HCT116 (cell line): ENCODE measurements at regions not wholly inside any gene's neighbourhood (a gene's known extent, or its start where the extent isn't known, plus 50 kb on each side); places are given as distances from the start of the nearest gene placed in this dataset.

Experiments used
- ATAC-seq: fragments of 200-7000 bp; cut with Tn5 transposase; 2 replicates; pipeline ENCODE4 v1.9.1; 2020; ENCODE audit warnings: mild to moderate bottlenecking, moderate library complexity
- BruUV-seq: library from RNA; stranded (reverse); fragments of 400-500 nt; replicated peaks from 2 replicates; lab custom pipeline; 2021; lab: Mats Ljungman, UMichigan
- CTCF ChIA-PET: fragments of 300-600 bp; sonication (Branson Sonifier 250); formaldehyde crosslinking; loops from one replicate; lab custom pipeline; 2021; ENCODE audit warnings: antibody characterized with exemption; lab: Charles Lee
- POLR2A ChIA-PET: fragments of 300-600, 350-600 bp; sonication (Branson Sonifier 250); formaldehyde crosslinking; loops from one replicate; lab custom pipeline; 2021; ENCODE audit warnings: antibody characterized with exemption; lab: Charles Lee
- RAD21 ChIA-PET, 2 experiments: fragments of 300-600 bp; sonication (Branson Sonifier 250); formaldehyde crosslinking; loops; one replicate each; lab custom pipeline; 2023; ENCODE audit warnings: low total read pairs in 2 of 2; ENCODE audit not compliant: uncharacterized antibody in 2 of 2, unreplicated experiment in 2 of 2, low non-redundant PET in 1 of 2; lab: Charles Lee
- DNase-seq: peaks from one replicate; pipeline ENCODE4 v3.0.0-alpha.2; 2010; ENCODE audit warnings: low read depth, low spot score
- H2AFZ ChIP-seq: fragments of 200-600 bp; shearing (Covaris generic), sonication (generic); 2 replicates; pipeline ENCODE4 v1.6.1; 2017; ENCODE audit warnings: low read depth, mixed run types, mixed read lengths, antibody characterized with exemption, low read length; ENCODE audit not compliant: poor library complexity, severe bottlenecking
- H3K27ac ChIP-seq: 2 replicates; pipeline ENCODE4 v1.5.1; 2012; ENCODE audit warnings: low read depth, low read length
- H3K27me3 ChIP-seq: fragments of 200-600 bp; sonication (generic); 2 replicates; pipeline ENCODE4 v1.6.1; 2016; ENCODE audit warnings: mixed run types, low read length, mixed read lengths; ENCODE audit not compliant: insufficient read depth
- H3K36me3 ChIP-seq, 2 experiments: fragments of 200-500 bp in 1 of 2; fragments of 200-600 bp in 1 of 2; sonication (Bioruptor generic) in 1 of 2; sonication (generic) in 1 of 2; 2 replicates each; pipeline versions ENCODE4 v1.5.1 to v1.6.1; 2014 to 2016; ENCODE audit warnings: low read length in 2 of 2, inconsistent platforms in 1 of 2, mixed read lengths in 1 of 2, mixed run types in 1 of 2; ENCODE audit not compliant: insufficient read depth in 2 of 2, control insufficient read depth in 1 of 2
- H3K4me1 ChIP-seq, 2 experiments: fragments of 200-600 bp in 1 of 2; sonication (generic) in 1 of 2; 2 replicates each; pipeline versions ENCODE4 v1.5.1 to v1.6.1; 2012 to 2017; ENCODE audit warnings: low read length in 2 of 2, inconsistent platforms in 1 of 2, mild to moderate bottlenecking in 1 of 2, mixed read lengths in 1 of 2, mixed run types in 1 of 2, moderate library complexity in 1 of 2; ENCODE audit not compliant: insufficient read depth in 2 of 2, control insufficient read depth in 1 of 2
- H3K4me2 ChIP-seq: fragments of 200-600 bp; sonication (generic); 2 replicates; pipeline ENCODE4 v1.6.1; 2017; ENCODE audit warnings: mixed run types, low read length, mixed read lengths
- H3K4me3 ChIP-seq, 2 experiments: fragments of 200-600 bp in 1 of 2; sonication (generic) in 1 of 2; replicated peaks in 1 of 2; 2 replicates each; pipeline ENCODE4 v1.5.1; 2011 to 2016; ENCODE audit warnings: low read length in 2 of 2, control low read depth in 1 of 2, low read depth in 1 of 2, mild to moderate bottlenecking in 1 of 2, mixed read lengths in 1 of 2, mixed run types in 1 of 2
- H3K79me2 ChIP-seq: fragments of 200-600 bp; sonication (generic); 2 replicates; pipeline ENCODE4 v1.6.1; 2017; ENCODE audit warnings: mild to moderate bottlenecking, mixed run types, low read length, moderate library complexity, mixed read lengths; ENCODE audit not compliant: insufficient read depth
- H3K9ac ChIP-seq: fragments of 200-600 bp; sonication (generic); 2 replicates; pipeline ENCODE4 v1.6.1; 2016; ENCODE audit warnings: low read length, mixed read lengths
- H3K9me2 ChIP-seq: fragments of 200-600 bp; sonication (generic), shearing (Covaris generic); 2 replicates; pipeline ENCODE4 v1.6.1; 2017; ENCODE audit warnings: mixed run types, mild to moderate bottlenecking, moderate library complexity; ENCODE audit not compliant: insufficient read depth
- H3K9me3 ChIP-seq, 2 experiments: fragments of 200-500 bp in 1 of 2; fragments of 200-600 bp in 1 of 2; sonication (Bioruptor generic) in 1 of 2; sonication (generic) in 1 of 2; 2 replicates each; pipeline ENCODE4 v1.6.1; 2014 to 2017; ENCODE audit warnings: low read length in 2 of 2, mixed read lengths in 2 of 2, inconsistent platforms in 1 of 2, low read depth in 1 of 2, mild to moderate bottlenecking in 1 of 2, mixed run types in 1 of 2, moderate library complexity in 1 of 2; ENCODE audit not compliant: control insufficient read depth in 1 of 2, insufficient read depth in 1 of 2
- H4K20me1 ChIP-seq: fragments of 200-600 bp; sonication (generic), shearing (Covaris generic); 2 replicates; pipeline ENCODE4 v1.6.1; 2017; ENCODE audit warnings: mixed run types, mild to moderate bottlenecking, moderate library complexity; ENCODE audit not compliant: insufficient read depth
- EGR1 ChIP-seq: IDR thresholded peaks from 2 replicates; pipeline ENCODE4 v1.6.1; 2012; ENCODE audit warnings: low read depth
- EZH2 ChIP-seq: fragments of 200-600 bp; sonication (generic); IDR thresholded peaks from 2 replicates; pipeline ENCODE4 v1.6.1; 2017; ENCODE audit warnings: antibody characterized with exemption, mixed run types
- EZH2phosphoT487 ChIP-seq: fragments of 200-600 bp; IDR thresholded peaks from 2 replicates; pipeline ENCODE4 v1.6.1; 2018; ENCODE audit warnings: antibody characterized with exemption, borderline replicate concordance
- FOSL1 ChIP-seq: IDR thresholded peaks from 2 replicates; pipeline ENCODE4 v1.6.1; 2012; ENCODE audit warnings: low read depth
- JUND ChIP-seq: IDR thresholded peaks from 2 replicates; pipeline ENCODE4 v1.6.1; 2012
- POLR2A ChIP-seq: IDR thresholded peaks from 2 replicates; pipeline ENCODE4 v1.7.0; 2011; ENCODE audit warnings: borderline replicate concordance; ENCODE audit not compliant: insufficient read depth, insufficient read length; ENCODE audit errors: extremely low read depth
- POLR2AphosphoS5 ChIP-seq: IDR thresholded peaks from 2 replicates; pipeline ENCODE4 v1.6.1; 2011; ENCODE audit warnings: mild to moderate bottlenecking, low read depth, low read length, moderate library complexity
- RAD21 ChIP-seq: IDR thresholded peaks from 2 replicates; pipeline ENCODE4 v1.6.1; 2012; ENCODE audit warnings: low read depth, mild to moderate bottlenecking
- SIN3A ChIP-seq: IDR thresholded peaks from 2 replicates; pipeline ENCODE4 v1.6.1; 2012; ENCODE audit warnings: low read depth
- SP1 ChIP-seq: IDR thresholded peaks from 2 replicates; pipeline ENCODE4 v1.6.1; 2012; ENCODE audit warnings: low read depth
- YY1 ChIP-seq: IDR thresholded peaks from 2 replicates; pipeline ENCODE4 v1.6.1; 2011; ENCODE audit warnings: low read length, low read depth, moderate library complexity, mild to moderate bottlenecking; ENCODE audit not compliant: insufficient replicate concordance; ENCODE audit errors: extremely low read depth
- ZNF274 ChIP-seq: fragments of 200-500 bp; sonication (Bioruptor generic); IDR thresholded peaks from 2 replicates; pipeline ENCODE4 v1.6.1; 2014; ENCODE audit warnings: mild to moderate bottlenecking, low read depth, low read length, inconsistent platforms
- intact Hi-C: fragments of 100-400 bp; cut with micrococcal nuclease; formaldehyde crosslinking; loops from 2 replicates; pipeline ENCODE4 v1.10.0; 2022
- TF ChIP-seq, protein P1 (sequence below): IDR thresholded peaks from 2 replicates; pipeline ENCODE4 v1.6.1; 2012
- TF ChIP-seq, protein P2 (sequence below): IDR thresholded peaks from 2 replicates; pipeline ENCODE4 v1.6.1; 2011; ENCODE audit warnings: mild to moderate bottlenecking, low read length, moderate library complexity; ENCODE audit not compliant: insufficient replicate concordance; ENCODE audit errors: extremely low read depth
- TF ChIP-seq, protein P3 (sequence below): IDR thresholded peaks from 2 replicates; pipeline ENCODE4 v1.6.1; 2012; ENCODE audit warnings: low read depth

DNA sequence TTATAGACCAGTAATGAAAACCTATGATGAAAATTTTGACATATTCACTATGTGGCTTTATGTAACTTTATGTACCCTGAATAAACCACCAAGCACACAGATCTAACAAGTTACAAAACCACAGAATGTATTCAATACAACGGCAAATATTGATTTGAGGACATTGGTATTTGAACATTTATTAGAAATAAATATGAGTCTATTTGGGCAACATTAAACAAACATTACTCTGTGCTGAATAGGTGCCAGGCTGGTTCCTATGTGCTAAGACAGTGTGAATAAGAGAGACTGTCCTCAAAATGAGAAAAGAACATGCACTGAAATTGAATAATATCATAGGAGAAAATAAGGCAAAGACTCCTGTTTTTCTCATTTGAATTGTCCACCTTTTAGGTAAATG, 1341.2 kb downstream of the PLA2G4A start:
- ChIA-PET CTCF (no interaction called here), POLR2A (no interaction called here), RAD21 (no interaction called here)
- Histone ChIP-seq H3K27ac (no peak overlapping the region), H3K4me3 (no peak overlapping the region), H3K79me2 (no peaks in the 10 kb centered on the region), H3K9me3 (no peaks in the 10 kb centered on the region), H3K4me1 (no peaks in the 10 kb centered on the region), H3K4me2 (no peak overlapping the region), H3K9ac (no peak overlapping the region), H4K20me1 (no peaks in the 10 kb centered on the region), H2AFZ (no peak overlapping the region), H3K36me3 (no peaks in the 10 kb centered on the region), H3K9me2 (no peaks in the 10 kb centered on the region), H3K27me3 (no peaks in the 10 kb centered on the region)
- intact Hi-C loops: no loop called here
- no peak for ATAC-seq
- BruUV-seq: no TSS peak
- TF ChIP-seq EZH2 (no peak), EZH2phosphoT487 (no peak)
- DNase-seq: no peak

DNA sequence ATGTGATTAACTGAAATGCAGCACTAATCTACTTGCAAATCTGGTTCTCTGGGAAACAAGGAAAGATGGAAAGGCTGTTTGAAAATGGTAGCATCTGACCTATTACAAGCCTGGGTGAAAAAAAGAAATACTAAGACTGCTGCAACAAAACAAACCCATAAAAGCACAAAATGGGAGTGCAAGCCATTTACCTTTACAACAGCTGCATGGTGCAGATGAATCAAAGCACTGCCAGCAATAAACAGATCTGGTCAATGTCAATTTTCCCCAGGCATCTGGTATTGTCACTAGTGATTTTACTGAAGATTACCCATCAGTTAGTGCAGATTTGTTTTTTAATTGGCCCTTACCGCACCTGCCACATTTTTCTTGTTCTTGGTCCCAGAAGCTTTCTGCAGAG, 1341.7 kb downstream of the PLA2G4A start:
- no peak for DNase-seq
- Histone ChIP-seq H3K4me2 (no peak overlapping the region), H2AFZ (no peak overlapping the region), H3K27me3 (no peaks in the 10 kb centered on the region), H3K79me2 (no peaks in the 10 kb centered on the region), H3K9me3 (no peaks in the 10 kb centered on the region), H3K36me3 (no peaks in the 10 kb centered on the region), H3K4me1 (no peaks in the 10 kb centered on the region), H3K4me3 (no peak overlapping the region), H3K27ac (no peak overlapping the region), H3K9me2 (no peaks in the 10 kb centered on the region), H3K9ac (no peak overlapping the region), H4K20me1 (no peaks in the 10 kb centered on the region)
- CTCF ChIA-PET: no interaction called here
- POLR2A ChIA-PET: no interaction called here
- RAD21 ChIA-PET: no interaction called here
- no peak for TF ChIP-seq FOSL1
- no peak for TF ChIP-seq POLR2AphosphoS5
- no peak for TF ChIP-seq ZNF274
- TF ChIP-seq, protein P1, sequence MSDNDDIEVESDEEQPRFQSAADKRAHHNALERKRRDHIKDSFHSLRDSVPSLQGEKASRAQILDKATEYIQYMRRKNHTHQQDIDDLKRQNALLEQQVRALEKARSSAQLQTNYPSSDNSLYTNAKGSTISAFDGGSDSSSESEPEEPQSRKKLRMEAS: no peak
- no peak for TF ChIP-seq EGR1
- no peak for TF ChIP-seq JUND
- TF ChIP-seq, protein P2, sequence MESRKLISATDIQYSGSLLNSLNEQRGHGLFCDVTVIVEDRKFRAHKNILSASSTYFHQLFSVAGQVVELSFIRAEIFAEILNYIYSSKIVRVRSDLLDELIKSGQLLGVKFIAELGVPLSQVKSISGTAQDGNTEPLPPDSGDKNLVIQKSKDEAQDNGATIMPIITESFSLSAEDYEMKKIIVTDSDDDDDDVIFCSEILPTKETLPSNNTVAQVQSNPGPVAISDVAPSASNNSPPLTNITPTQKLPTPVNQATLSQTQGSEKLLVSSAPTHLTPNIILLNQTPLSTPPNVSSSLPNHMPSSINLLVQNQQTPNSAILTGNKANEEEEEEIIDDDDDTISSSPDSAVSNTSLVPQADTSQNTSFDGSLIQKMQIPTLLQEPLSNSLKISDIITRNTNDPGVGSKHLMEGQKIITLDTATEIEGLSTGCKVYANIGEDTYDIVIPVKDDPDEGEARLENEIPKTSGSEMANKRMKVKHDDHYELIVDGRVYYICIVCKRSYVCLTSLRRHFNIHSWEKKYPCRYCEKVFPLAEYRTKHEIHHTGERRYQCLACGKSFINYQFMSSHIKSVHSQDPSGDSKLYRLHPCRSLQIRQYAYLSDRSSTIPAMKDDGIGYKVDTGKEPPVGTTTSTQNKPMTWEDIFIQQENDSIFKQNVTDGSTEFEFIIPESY: no peak
- no peak for TF ChIP-seq SP1
- TF ChIP-seq EZH2: no peak
- TF ChIP-seq YY1: no peak
- TF ChIP-seq SIN3A: no peak
- no peak for TF ChIP-seq POLR2A
- TF ChIP-seq RAD21: no peak
- TF ChIP-seq, protein P3, sequence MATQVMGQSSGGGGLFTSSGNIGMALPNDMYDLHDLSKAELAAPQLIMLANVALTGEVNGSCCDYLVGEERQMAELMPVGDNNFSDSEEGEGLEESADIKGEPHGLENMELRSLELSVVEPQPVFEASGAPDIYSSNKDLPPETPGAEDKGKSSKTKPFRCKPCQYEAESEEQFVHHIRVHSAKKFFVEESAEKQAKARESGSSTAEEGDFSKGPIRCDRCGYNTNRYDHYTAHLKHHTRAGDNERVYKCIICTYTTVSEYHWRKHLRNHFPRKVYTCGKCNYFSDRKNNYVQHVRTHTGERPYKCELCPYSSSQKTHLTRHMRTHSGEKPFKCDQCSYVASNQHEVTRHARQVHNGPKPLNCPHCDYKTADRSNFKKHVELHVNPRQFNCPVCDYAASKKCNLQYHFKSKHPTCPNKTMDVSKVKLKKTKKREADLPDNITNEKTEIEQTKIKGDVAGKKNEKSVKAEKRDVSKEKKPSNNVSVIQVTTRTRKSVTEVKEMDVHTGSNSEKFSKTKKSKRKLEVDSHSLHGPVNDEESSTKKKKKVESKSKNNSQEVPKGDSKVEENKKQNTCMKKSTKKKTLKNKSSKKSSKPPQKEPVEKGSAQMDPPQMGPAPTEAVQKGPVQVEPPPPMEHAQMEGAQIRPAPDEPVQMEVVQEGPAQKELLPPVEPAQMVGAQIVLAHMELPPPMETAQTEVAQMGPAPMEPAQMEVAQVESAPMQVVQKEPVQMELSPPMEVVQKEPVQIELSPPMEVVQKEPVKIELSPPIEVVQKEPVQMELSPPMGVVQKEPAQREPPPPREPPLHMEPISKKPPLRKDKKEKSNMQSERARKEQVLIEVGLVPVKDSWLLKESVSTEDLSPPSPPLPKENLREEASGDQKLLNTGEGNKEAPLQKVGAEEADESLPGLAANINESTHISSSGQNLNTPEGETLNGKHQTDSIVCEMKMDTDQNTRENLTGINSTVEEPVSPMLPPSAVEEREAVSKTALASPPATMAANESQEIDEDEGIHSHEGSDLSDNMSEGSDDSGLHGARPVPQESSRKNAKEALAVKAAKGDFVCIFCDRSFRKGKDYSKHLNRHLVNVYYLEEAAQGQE: no peak
- no peak for ATAC-seq
- BruUV-seq: no TSS peak
- intact Hi-C loops: no loop called here
